ENCODE measurements at regions not wholly inside any gene's neighbourhood (a gene's known extent, or its start where the extent isn't known, plus 50 kb on each side); places are given as distances from the start of the nearest gene placed in this dataset.

DNA sequence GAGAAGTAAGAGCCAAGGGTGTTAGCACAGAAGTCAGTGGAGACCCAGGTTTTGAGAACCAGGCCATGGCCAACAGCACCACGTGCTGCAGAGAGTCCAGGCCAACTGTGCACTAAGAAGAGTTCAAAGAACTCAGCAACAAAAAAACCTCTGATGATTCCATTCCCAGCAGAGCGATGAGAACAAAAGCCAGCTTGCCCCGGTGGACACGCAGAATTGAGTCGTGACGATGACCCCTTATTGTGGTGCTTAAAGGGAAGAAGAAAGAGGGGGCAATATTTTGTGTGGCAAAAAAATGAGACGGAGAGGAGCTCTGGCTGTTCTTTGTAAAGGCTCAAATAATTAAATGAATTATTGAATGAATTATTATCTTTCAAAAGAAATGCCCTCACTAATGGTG, 468.3 kb upstream of the AUTS2 start:
- DNase-seq (no peak), FAIRE-seq (no peak)
- Histone ChIP-seq H3K9me3 (ENCODE audit: control insufficient read depth in 2 of 2, insufficient read depth in 1 of 2, low read depth in 1 of 2, low read length in 1 of 2) (no peaks in the 10 kb centered on the region), H3K27me3 (ENCODE audit: control insufficient read depth in 3 of 3, insufficient read depth in 3 of 3, low read length in 3 of 3) (peaks cover 0 to 3% (median 0%) of the 10 kb centered on the region in 3 donors), H3K27ac (ENCODE audit: low read depth in 1 of 3, low read length in 2 of 3) (no peak overlapping the region), H3K4me3 (ENCODE audit: low read depth in 1 of 3, low read length in 3 of 3) (no peak overlapping the region), H3K36me3 (ENCODE audit: control insufficient read depth in 3 of 3, insufficient read depth in 2 of 3, low read depth in 1 of 3, low read length in 3 of 3) (no peaks in the 10 kb centered on the region), H3K4me1 (ENCODE audit: control insufficient read depth in 3 of 3, insufficient read depth in 2 of 3, low read depth in 1 of 3, low read length in 2 of 3) (no peaks in the 10 kb centered on the region)
- WGBS, 3 donors = 68 to 82% (median 74%) methylated on average over 7 of the region's 7 CpGs

DNA sequence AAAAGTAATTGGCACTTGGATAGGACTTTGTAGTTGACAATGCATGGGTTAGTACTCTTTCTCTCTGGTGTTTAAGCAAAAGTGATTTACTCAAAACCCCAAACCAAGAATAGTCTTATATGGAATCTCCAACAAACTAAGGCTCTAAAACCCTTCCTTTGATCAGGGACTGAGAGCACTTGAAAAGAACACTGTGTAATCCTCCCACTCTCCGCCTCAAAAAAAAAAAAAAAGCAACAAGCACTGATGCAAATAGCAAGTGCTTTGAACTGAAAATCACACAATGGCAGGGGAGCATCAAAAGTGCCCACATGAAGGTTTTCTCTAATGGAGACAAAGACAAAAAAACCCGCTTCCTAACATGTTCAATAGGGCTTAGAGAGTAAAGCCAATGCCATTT, 467.9 kb upstream of the AUTS2 start:
- Histone ChIP-seq H3K9me3 (ENCODE audit: control insufficient read depth in 2 of 2, insufficient read depth in 1 of 2, low read depth in 1 of 2, low read length in 1 of 2) (no peaks in the 10 kb centered on the region), H3K27me3 (ENCODE audit: control insufficient read depth in 3 of 3, insufficient read depth in 3 of 3, low read length in 3 of 3) (peaks cover 0 to 3% (median 0%) of the 10 kb centered on the region in 3 donors), H3K4me1 (ENCODE audit: control insufficient read depth in 3 of 3, insufficient read depth in 2 of 3, low read depth in 1 of 3, low read length in 2 of 3) (no peaks in the 10 kb centered on the region), H3K4me3 (ENCODE audit: low read depth in 1 of 3, low read length in 3 of 3) (no peak overlapping the region), H3K36me3 (ENCODE audit: control insufficient read depth in 3 of 3, insufficient read depth in 2 of 3, low read depth in 1 of 3, low read length in 3 of 3) (no peaks in the 10 kb centered on the region), H3K27ac (ENCODE audit: low read depth in 1 of 3, low read length in 2 of 3) (no peak overlapping the region)
- FAIRE-seq = no peak
- DNase-seq = no peak
- WGBS, 3 donors = 72 to 84% (median 80%) methylated on average over 2 of the region's 2 CpGs

DNA sequence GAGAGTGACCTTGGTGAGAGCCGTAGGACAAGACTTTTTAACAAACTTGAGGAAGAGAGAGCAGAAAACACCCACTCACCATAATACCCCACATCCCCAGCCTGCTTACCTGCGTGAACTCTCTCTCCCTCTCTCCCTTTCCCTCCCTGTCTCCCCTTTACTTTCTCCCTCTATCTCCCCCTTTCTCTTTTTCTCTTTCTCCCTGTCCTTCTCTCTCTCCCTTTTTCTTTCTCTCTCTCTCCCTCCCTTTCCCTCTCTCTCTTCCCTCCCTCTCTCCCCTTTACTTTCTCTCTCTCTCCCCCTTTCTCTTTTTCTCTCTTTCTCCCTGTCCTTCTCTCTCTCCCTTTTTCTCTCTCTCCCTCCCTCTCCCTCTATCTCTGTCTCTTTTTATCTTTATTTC, 464.0 kb upstream of the AUTS2 start:
- no peak overlapping the region for H3K27ac ChIP-seq (ENCODE audit: low read depth in 1 of 3, low read length in 2 of 3)
- FAIRE-seq (no peak), DNase-seq (no peak)
- peaks cover 0 to 3% (median 0%) of the 10 kb centered on the region in 3 donors for H3K27me3 ChIP-seq (ENCODE audit: control insufficient read depth in 3 of 3, insufficient read depth in 3 of 3, low read length in 3 of 3)
- 73 to 80% (median 77%) methylated on average over 2 of the region's 2 CpGs for whole genome bisulfite sequencing, 3 donors
- H3K4me1 ChIP-seq (ENCODE audit: control insufficient read depth in 3 of 3, insufficient read depth in 2 of 3, low read depth in 1 of 3, low read length in 2 of 3) = no peaks in the 10 kb centered on the region
- H3K9me3 ChIP-seq (ENCODE audit: control insufficient read depth in 2 of 2, insufficient read depth in 1 of 2, low read depth in 1 of 2, low read length in 1 of 2) = peaks cover 0 to 3% of the 10 kb centered on the region in 2 donors
- no peak overlapping the region for H3K4me3 ChIP-seq (ENCODE audit: low read depth in 1 of 3, low read length in 3 of 3)
- no peaks in the 10 kb centered on the region for H3K36me3 ChIP-seq (ENCODE audit: control insufficient read depth in 3 of 3, insufficient read depth in 2 of 3, low read depth in 1 of 3, low read length in 3 of 3)

DNA sequence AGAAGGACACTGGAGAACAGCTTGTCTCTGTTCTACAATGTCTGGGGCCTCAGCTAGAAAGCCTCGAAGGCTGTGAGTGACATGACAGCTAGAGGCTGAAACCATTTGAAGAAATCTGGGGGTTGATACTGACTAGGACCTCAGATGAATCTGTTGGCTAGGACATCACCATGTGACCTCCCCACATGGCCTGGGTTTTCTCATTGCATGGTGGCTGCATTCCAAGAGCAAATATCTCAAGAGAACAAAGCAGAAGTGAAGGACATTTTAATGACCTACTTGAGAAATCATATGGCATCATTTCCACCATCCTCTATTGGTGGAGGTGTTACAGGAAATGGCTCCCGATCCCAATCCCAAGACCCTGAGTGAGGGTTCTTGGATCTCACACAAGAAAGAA, 450.6 kb upstream of the AUTS2 start:
- DNase-seq = no peak
- Histone ChIP-seq H3K4me1 (ENCODE audit: control insufficient read depth in 3 of 3, insufficient read depth in 2 of 3, low read depth in 1 of 3, low read length in 2 of 3) (no peaks in the 10 kb centered on the region), H3K36me3 (ENCODE audit: control insufficient read depth in 3 of 3, insufficient read depth in 2 of 3, low read depth in 1 of 3, low read length in 3 of 3) (no peaks in the 10 kb centered on the region), H3K4me3 (ENCODE audit: low read depth in 1 of 3, low read length in 3 of 3) (no peak overlapping the region), H3K9me3 (ENCODE audit: control insufficient read depth in 2 of 2, insufficient read depth in 1 of 2, low read depth in 1 of 2, low read length in 1 of 2) (no peaks in the 10 kb centered on the region), H3K27me3 (ENCODE audit: control insufficient read depth in 3 of 3, insufficient read depth in 3 of 3, low read length in 3 of 3) (no peaks in the 10 kb centered on the region), H3K27ac (ENCODE audit: low read depth in 1 of 3, low read length in 2 of 3) (no peak overlapping the region)
- WGBS, 3 donors = 75 to 86% (median 79%) methylated on average over 2 of the region's 2 CpGs
- FAIRE-seq = no peak

DNA sequence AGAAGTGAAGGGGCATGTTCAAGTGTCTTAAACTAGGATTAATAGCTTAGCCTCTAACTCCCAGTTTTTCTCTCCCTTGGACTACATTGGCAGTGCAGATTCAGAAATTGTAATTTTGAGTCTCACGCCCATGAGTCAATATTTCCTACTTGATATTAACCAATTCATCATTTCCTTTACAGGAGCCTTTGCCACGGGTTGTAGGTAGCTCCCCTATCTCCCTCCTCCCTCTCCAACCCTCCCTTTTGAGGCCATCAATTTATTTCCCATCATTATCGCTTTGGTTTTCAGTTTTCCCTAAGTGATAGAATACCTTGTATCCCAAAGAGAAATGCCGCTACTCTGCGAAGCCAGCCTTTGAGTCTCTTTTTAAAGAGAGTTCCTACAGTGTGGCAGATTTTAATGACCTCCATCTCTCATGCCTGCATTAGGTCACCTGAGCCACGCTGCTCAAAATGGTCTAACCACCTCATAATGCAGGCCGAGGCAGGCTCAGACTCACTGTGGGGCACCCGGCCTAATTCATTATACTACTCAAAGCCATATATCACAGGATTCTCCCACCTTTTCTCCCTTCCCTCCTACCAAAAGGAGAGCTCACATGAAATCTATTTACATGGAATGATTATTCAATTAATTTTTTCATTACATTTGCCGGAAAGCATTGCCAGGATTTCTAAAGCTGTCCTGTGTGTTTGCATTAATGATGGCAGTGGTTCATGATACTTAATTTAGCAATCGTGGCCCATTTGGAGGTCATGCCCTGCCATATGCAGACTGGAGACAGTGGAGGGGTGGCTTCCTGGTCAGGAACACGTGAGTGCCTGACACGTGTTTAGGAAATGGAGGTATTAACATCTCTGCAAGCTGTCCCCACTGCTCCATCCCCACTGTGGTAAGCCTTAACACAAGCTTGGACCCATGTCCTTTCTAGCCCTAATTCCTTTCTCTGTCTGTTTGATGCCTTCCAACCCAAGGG, 448.2 kb upstream of the AUTS2 start:
- no peak overlapping the region for H3K4me3 ChIP-seq (ENCODE audit: low read depth in 1 of 3, low read length in 3 of 3)
- no peak for DNase-seq
- FAIRE-seq = no peak
- H3K36me3 ChIP-seq (ENCODE audit: control insufficient read depth in 3 of 3, insufficient read depth in 2 of 3, low read depth in 1 of 3, low read length in 3 of 3) = no peaks in the 10 kb centered on the region
- no peaks in the 10 kb centered on the region for H3K4me1 ChIP-seq (ENCODE audit: control insufficient read depth in 3 of 3, insufficient read depth in 2 of 3, low read depth in 1 of 3, low read length in 2 of 3)
- WGBS, 3 donors = 76 to 86% (median 83%) methylated on average over 12 of the region's 12 CpGs
- H3K27ac ChIP-seq (ENCODE audit: low read depth in 1 of 3, low read length in 2 of 3) = no peak overlapping the region
- H3K27me3 ChIP-seq (ENCODE audit: control insufficient read depth in 3 of 3, insufficient read depth in 3 of 3, low read length in 3 of 3) = no peaks in the 10 kb centered on the region
- H3K9me3 ChIP-seq (ENCODE audit: control insufficient read depth in 2 of 2, insufficient read depth in 1 of 2, low read depth in 1 of 2, low read length in 1 of 2) = no peaks in the 10 kb centered on the region

DNA sequence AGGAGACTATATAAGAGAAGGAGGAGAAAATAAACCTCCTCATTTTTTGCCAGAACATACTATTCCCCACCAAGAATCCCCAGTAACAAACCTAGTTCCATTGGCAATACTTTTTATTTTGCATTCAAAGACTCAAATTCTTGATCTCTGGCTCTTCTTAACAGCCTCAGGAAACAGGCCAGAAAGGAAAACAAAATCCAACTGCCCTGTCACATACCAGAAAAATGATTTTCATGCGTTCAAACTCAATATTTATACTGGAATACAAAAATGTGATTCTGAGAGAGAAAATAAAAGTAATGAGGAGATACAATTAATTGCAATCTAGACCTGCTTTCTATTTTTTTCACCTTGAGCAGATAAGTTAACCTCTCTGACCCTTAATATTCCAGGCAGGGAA, 435.9 kb upstream of the AUTS2 start:
- Histone ChIP-seq H3K36me3 (ENCODE audit: control insufficient read depth in 3 of 3, insufficient read depth in 2 of 3, low read depth in 1 of 3, low read length in 3 of 3) (no peaks in the 10 kb centered on the region), H3K4me3 (ENCODE audit: low read depth in 1 of 3, low read length in 3 of 3) (no peak overlapping the region), H3K27me3 (ENCODE audit: control insufficient read depth in 3 of 3, insufficient read depth in 3 of 3, low read length in 3 of 3) (no peaks in the 10 kb centered on the region), H3K9me3 (ENCODE audit: control insufficient read depth in 2 of 2, insufficient read depth in 1 of 2, low read depth in 1 of 2, low read length in 1 of 2) (no peaks in the 10 kb centered on the region), H3K27ac (ENCODE audit: low read depth in 1 of 3, low read length in 2 of 3) (no peak overlapping the region), H3K4me1 (ENCODE audit: control insufficient read depth in 3 of 3, insufficient read depth in 2 of 3, low read depth in 1 of 3, low read length in 2 of 3) (no peaks in the 10 kb centered on the region)
- 38 to 73% (median 43%) methylated on average over 1 of the region's 1 CpG for WGBS, 3 donors
- DNase-seq = no peak
- no peak for FAIRE-seq

DNA sequence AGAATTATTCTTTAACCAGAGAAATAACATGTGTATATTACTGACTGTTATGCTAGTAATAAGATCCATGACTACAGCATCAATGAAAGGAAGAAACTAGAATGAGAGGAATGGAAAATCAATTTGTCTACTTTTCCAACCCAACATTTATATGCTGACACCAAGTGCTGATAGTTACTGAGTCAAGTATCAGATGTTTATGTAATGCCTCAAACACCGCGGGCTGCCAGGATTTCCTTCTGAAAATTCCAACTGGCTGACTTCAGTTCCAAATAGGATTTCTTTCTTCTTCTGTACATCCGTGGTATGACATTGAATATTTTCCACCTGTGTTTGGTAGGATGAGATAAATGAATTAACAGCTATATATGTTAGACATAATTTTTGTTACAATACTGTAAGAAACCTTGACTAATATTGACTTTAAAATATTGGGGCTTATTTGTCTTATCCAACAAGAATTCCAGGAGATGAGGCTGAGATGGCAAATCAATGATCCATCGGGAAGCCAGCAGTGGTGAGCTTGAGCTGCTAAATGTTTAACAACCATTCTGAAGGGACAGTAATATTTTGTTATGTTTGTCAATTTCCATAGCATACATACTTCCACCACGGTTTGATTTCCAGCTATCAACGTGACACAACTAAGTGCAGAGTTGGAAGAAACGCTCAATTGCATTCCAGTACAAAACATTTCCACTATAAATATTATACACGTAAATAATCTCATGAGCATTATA, 435.2 kb upstream of the AUTS2 start:
- 64 to 79% (median 78%) methylated on average over 8 of the region's 8 CpGs for WGBS, 3 donors
- no peak overlapping the region for H3K4me3 ChIP-seq (ENCODE audit: low read depth in 1 of 3, low read length in 3 of 3)
- FAIRE-seq (no peak), DNase-seq (no peak)
- H3K36me3 ChIP-seq (ENCODE audit: control insufficient read depth in 3 of 3, insufficient read depth in 2 of 3, low read depth in 1 of 3, low read length in 3 of 3) = no peaks in the 10 kb centered on the region
- H3K4me1 ChIP-seq (ENCODE audit: control insufficient read depth in 3 of 3, insufficient read depth in 2 of 3, low read depth in 1 of 3, low read length in 2 of 3) = no peaks in the 10 kb centered on the region
- H3K27ac ChIP-seq (ENCODE audit: low read depth in 1 of 3, low read length in 2 of 3) = no peak overlapping the region
- no peaks in the 10 kb centered on the region for H3K27me3 ChIP-seq (ENCODE audit: control insufficient read depth in 3 of 3, insufficient read depth in 3 of 3, low read length in 3 of 3)
- no peaks in the 10 kb centered on the region for H3K9me3 ChIP-seq (ENCODE audit: control insufficient read depth in 2 of 2, insufficient read depth in 1 of 2, low read depth in 1 of 2, low read length in 1 of 2)

DNA sequence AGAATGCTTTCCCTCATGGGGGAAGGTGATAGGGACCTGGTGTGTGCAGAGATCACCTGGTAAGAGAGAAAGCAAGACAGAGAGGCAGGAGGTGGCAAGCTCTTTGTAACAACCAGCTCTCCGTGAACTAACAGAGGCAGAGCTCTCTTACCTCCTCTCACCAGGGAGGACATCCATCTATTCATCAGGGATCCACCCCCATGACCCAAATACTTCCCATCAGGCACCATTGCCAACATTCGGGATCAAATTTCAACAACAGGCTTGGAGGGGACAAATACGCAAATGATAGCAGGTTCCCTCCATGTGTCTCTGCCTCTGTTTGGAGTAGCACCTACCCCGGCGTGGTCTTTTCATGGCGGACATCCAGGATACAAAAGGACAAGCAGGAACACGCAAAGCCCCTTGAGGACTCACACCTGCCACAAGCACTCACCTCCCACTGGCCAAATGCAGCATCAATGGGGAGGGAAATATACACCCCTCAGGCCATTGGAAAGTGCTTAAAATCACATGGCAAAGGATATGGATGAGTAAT, 431.2 kb upstream of the AUTS2 start:
- 86 to 92% (median 91%) methylated on average over 7 of the region's 7 CpGs for WGBS, 3 donors

More for the DNA sequence above, 431.2 kb upstream of the AUTS2 start:
- no peaks in the 10 kb centered on the region for H3K4me1 ChIP-seq (ENCODE audit: control insufficient read depth in 3 of 3, insufficient read depth in 2 of 3, low read depth in 1 of 3, low read length in 2 of 3)
- H3K4me3 ChIP-seq (ENCODE audit: low read depth in 1 of 3, low read length in 3 of 3) = no peak overlapping the region
- H3K27ac ChIP-seq (ENCODE audit: low read depth in 1 of 3, low read length in 2 of 3) = no peak overlapping the region
- H3K27me3 ChIP-seq (ENCODE audit: control insufficient read depth in 3 of 3, insufficient read depth in 3 of 3, low read length in 3 of 3) = no peaks in the 10 kb centered on the region
- H3K9me3 ChIP-seq (ENCODE audit: control insufficient read depth in 2 of 2, insufficient read depth in 1 of 2, low read depth in 1 of 2, low read length in 1 of 2) = no peaks in the 10 kb centered on the region
- H3K36me3 ChIP-seq (ENCODE audit: control insufficient read depth in 3 of 3, insufficient read depth in 2 of 3, low read depth in 1 of 3, low read length in 3 of 3) = no peaks in the 10 kb centered on the region
- no peak for DNase-seq
- FAIRE-seq = no peak

Data from small intestine (tissue), 7 donors.